HFF-Myc (cell line): ENCODE measurements at regions not wholly inside any gene's neighbourhood (a gene's known extent, or its start where the extent isn't known, plus 50 kb on each side); places are given as distances from the start of the nearest gene placed in this dataset.

Experiments used
- DNase-seq: peaks from one replicate; pipeline ENCODE4 v3.0.0-alpha.2; 2011; ENCODE audit warnings: low read depth; ENCODE audit errors: extremely low read depth
- H3K4me3 ChIP-seq: replicated peaks from 2 replicates; pipeline ENCODE4 v1.5.1; 2011; ENCODE audit warnings: low read depth, mild to moderate bottlenecking, control low read depth, low read length
- TF ChIP-seq, protein P1 (sequence below): IDR thresholded peaks from 2 replicates; pipeline ENCODE4 v1.5.1; 2012; ENCODE audit warnings: mild to moderate bottlenecking, low read depth, low read length, control low read depth; ENCODE audit errors: missing control alignments

- no peak for DNase-seq
- no peak overlapping the region for H3K4me3 ChIP-seq
- TF ChIP-seq, protein P1, sequence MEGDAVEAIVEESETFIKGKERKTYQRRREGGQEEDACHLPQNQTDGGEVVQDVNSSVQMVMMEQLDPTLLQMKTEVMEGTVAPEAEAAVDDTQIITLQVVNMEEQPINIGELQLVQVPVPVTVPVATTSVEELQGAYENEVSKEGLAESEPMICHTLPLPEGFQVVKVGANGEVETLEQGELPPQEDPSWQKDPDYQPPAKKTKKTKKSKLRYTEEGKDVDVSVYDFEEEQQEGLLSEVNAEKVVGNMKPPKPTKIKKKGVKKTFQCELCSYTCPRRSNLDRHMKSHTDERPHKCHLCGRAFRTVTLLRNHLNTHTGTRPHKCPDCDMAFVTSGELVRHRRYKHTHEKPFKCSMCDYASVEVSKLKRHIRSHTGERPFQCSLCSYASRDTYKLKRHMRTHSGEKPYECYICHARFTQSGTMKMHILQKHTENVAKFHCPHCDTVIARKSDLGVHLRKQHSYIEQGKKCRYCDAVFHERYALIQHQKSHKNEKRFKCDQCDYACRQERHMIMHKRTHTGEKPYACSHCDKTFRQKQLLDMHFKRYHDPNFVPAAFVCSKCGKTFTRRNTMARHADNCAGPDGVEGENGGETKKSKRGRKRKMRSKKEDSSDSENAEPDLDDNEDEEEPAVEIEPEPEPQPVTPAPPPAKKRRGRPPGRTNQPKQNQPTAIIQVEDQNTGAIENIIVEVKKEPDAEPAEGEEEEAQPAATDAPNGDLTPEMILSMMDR, result no peak
Observed at GRCh38 chr11:33646629-33647028, 54.0 kb downstream of the C11orf91 start.

- no peak for DNase-seq
- no peak overlapping the region for H3K4me3 ChIP-seq
- TF ChIP-seq, protein P1, result no peak
Observed at GRCh38 chr11:33646168-33646567, 54.5 kb downstream of the C11orf91 start.

- TF ChIP-seq, protein P1, result no peak
- no peak overlapping the region for H3K4me3 ChIP-seq
- no peak for DNase-seq
Observed at GRCh38 chr11:33645686-33646085, 54.9 kb downstream of the C11orf91 start.

- no peak for DNase-seq
- TF ChIP-seq, protein P1, result no peak
- H3K4me3 ChIP-seq, result no peak overlapping the region
Observed at GRCh38 chr11:33643167-33643824, 57.3 kb downstream of the C11orf91 start.

- TF ChIP-seq, protein P1, result no peak
- no peak for DNase-seq
- H3K4me3 ChIP-seq, result no peak overlapping the region
Observed at GRCh38 chr11:33642461-33643166, 58.0 kb downstream of the C11orf91 start.

DNA sequence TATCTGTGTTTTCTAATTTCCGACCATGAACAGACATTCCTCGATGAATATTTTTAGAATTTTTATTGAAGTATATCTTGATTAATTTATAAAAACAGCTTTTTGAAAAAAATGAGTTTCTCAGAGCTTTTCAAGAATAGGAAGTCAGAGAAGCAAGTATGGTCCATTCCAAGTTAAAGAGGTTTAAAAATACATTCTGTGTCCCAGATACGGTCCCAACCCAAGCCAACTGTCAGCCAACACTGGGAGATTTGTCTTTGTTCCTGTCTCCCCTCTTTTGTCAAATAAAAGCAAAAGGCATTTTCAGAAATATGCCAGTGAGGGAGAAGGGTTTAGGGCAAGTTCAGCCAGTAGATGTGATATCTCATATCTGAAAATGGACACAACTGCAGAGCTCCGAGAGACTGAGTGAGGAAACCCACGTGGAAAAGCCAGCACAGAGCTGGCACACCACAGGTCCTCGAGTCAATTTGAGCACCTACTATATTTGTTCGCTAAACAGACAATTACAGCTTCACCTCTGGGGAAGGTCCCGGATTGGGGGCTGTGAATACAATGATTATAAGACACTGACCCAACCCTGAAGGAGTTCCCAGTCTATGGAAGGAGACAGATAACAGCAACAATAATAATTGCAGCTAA, 59.8 kb downstream of the C11orf91 start:
- no peak overlapping the region for H3K4me3 ChIP-seq
- TF ChIP-seq, protein P1, result no peak
- DNase-seq, result no peak
